ENCODE measurements at regions not wholly inside any gene's neighbourhood (a gene's known extent, or its start where the extent isn't known, plus 50 kb on each side); places are given as distances from the start of the nearest gene placed in this dataset.
"Not testable (repeated sequence)": the region's sequence is repeated elsewhere in the genome, so short reads cannot be mapped to it uniquely, and the experiment has no call there.

DNA sequence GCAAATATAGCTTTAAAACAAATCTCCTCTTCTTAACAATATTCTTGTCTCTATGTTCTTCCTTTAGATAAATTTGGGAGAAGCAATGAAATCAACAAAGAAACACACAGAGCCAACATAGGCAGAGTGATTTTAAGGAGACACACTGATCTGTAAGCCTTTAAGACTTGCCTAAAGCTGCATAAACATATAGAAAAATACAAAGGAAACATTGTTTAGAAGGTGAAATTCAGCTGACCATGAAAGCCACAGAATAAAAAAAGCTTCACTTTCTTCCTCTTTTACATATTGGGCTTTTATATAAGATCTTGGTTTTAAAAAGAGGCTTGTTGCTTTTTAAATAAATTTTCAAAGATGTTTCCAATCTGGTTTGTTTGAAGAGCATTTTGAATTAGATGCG, 1277.5 kb downstream of the EFNA5 start:
- in situ Hi-C loops (cut with MboI; ENCODE audit: low sequenced_read_pairs in 4 of 4): no loop called here
- ATAC-seq: no peak
- TF ChIP-seq, protein P1, sequence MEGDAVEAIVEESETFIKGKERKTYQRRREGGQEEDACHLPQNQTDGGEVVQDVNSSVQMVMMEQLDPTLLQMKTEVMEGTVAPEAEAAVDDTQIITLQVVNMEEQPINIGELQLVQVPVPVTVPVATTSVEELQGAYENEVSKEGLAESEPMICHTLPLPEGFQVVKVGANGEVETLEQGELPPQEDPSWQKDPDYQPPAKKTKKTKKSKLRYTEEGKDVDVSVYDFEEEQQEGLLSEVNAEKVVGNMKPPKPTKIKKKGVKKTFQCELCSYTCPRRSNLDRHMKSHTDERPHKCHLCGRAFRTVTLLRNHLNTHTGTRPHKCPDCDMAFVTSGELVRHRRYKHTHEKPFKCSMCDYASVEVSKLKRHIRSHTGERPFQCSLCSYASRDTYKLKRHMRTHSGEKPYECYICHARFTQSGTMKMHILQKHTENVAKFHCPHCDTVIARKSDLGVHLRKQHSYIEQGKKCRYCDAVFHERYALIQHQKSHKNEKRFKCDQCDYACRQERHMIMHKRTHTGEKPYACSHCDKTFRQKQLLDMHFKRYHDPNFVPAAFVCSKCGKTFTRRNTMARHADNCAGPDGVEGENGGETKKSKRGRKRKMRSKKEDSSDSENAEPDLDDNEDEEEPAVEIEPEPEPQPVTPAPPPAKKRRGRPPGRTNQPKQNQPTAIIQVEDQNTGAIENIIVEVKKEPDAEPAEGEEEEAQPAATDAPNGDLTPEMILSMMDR (IDR thresholded peaks at IDR 0.05 in 4 of 5, conservative IDR thresholded peaks at IDR 0.05 in 1 of 5): no peak
- TF ChIP-seq POLR2A (IDR thresholded peaks at IDR 0.05): no peak

DNA sequence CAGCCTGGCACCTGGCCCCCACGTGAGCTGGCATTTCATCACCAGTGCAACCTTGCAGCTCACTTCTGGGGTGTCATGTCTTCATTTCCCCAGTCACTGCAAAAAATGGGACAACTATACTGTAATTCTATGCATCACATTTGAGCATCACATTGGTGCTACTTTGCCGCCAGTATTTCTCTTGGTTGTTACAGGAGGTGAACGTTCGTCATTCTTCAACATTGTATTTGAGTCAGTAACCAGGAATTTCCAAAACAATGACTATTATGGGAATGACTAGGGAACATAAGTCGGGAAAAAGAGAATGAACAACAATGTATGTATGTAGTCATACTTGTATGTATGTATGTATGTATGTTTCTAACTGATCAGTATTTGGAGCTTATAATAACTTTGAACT, 1278.0 kb downstream of the EFNA5 start:
- Histone ChIP-seq H3K36me3 (no peaks in the 10 kb centered on the region), H3K9me3 (no peaks in the 10 kb centered on the region), H3K4me1 (no peaks in the 10 kb centered on the region), H3K4me3 (no peak overlapping the region), H3K27me3 (no peaks in the 10 kb centered on the region), H3K27ac (no peak overlapping the region)
- TF ChIP-seq POLR2A (IDR thresholded peaks at IDR 0.05): no peak
- TF ChIP-seq, protein P1 (IDR thresholded peaks at IDR 0.05 in 4 of 5, conservative IDR thresholded peaks at IDR 0.05 in 1 of 5): no peak
- in situ Hi-C loops (cut with MboI; ENCODE audit: low sequenced_read_pairs in 4 of 4) (no loop called here), intact Hi-C loops (cut with DNase I; ENCODE audit: low total_unique reads) (no loop called here)
- DNase-seq (no peak), ATAC-seq (no peak)

More for the DNA sequence above, 1277.5 kb downstream of the EFNA5 start:
- Histone ChIP-seq H3K27me3 (no peaks in the 10 kb centered on the region), H3K9me3 (no peaks in the 10 kb centered on the region), H3K27ac (no peak overlapping the region), H3K36me3 (no peaks in the 10 kb centered on the region), H3K4me3 (no peak overlapping the region), H3K4me1 (no peaks in the 10 kb centered on the region)
- no peak for DNase-seq
- intact Hi-C loops (cut with DNase I; ENCODE audit: low total_unique reads): no loop called here

DNA sequence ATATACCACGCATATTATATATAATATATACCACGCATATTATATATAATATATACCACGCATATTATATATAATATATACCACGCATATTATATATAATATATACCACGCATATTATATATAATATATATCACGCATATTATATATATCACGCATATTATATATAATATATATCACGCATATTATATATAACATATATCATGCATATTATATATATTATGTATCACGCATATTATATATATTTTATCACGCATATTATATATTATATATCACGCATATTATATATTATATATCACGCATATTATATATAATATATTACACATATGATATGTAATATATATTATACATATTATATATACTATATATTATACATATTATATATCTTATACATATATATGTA, 1283.0 kb downstream of the EFNA5 start:
- H3K4me1 ChIP-seq; H3K9me3 ChIP-seq; in situ Hi-C loops (cut with MboI; ENCODE audit: low sequenced_read_pairs in 4 of 4); intact Hi-C loops (cut with DNase I; ENCODE audit: low total_unique reads); H3K27ac ChIP-seq; ATAC-seq; H3K4me3 ChIP-seq; H3K27me3 ChIP-seq; H3K36me3 ChIP-seq; DNase-seq: not testable (repeated sequence)

DNA sequence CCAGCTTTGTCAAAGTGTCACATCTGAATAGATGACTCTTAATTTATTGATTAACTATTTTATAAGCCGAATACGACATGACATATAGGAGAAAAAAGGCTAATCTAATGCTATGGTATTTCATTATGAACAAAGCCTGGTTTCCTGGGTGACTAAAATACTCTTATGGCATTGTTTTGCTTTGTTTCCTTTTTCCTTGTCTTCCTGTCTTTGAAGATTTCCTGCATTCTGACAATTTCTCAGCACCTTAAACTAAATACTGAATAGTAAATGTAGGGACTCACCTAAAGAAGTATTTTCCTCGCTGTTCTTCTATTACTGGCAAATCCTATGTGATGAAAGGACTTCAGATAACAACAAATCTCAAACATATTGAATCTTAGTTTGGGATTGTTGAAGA, 1284.5 kb downstream of the EFNA5 start:
- in situ Hi-C loops (cut with MboI; ENCODE audit: low sequenced_read_pairs in 4 of 4): no loop called here
- no peak for DNase-seq
- no peak for TF ChIP-seq POLR2A (IDR thresholded peaks at IDR 0.05)
- TF ChIP-seq, protein P1 (IDR thresholded peaks at IDR 0.05 in 4 of 5, conservative IDR thresholded peaks at IDR 0.05 in 1 of 5): no peak
- Histone ChIP-seq H3K4me1 (no peaks in the 10 kb centered on the region), H3K36me3 (no peaks in the 10 kb centered on the region), H3K27ac (no peak overlapping the region), H3K9me3 (no peaks in the 10 kb centered on the region), H3K27me3 (no peaks in the 10 kb centered on the region), H3K4me3 (no peak overlapping the region)
- ATAC-seq: no peak
- intact Hi-C loops (cut with DNase I; ENCODE audit: low total_unique reads): no loop called here

DNA sequence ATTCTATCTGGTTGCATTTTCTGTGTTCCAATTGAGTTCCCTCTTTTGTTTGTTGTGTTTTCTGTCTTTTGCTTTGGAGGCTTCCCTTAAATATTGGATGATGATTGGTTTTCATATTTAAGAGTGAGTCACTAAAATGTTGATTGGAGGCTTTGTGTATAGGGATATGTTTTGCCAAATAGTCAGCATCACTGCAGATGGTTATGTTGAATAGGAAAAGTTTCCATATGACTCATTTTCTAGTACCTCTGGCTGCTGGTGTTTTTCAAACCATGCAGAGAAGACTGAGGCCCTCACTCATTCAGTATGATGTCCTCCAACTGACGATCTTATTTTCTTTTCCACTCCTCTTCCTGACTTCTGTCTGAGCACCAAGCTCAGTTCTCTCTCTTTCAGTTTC, 1290.0 kb downstream of the EFNA5 start:
- no peaks in the 10 kb centered on the region for H3K9me3 ChIP-seq
- no peaks in the 10 kb centered on the region for H3K36me3 ChIP-seq
- no peaks in the 10 kb centered on the region for H3K4me1 ChIP-seq
- intact Hi-C loops (cut with DNase I; ENCODE audit: low total_unique reads): no loop called here
- H3K4me3 ChIP-seq: no peak overlapping the region
- TF ChIP-seq, protein P1 (IDR thresholded peaks at IDR 0.05 in 4 of 5, conservative IDR thresholded peaks at IDR 0.05 in 1 of 5): no peak
- no peak for TF ChIP-seq POLR2A (IDR thresholded peaks at IDR 0.05)
- ATAC-seq (no peak), DNase-seq (no peak)
- in situ Hi-C loops (cut with MboI; ENCODE audit: low sequenced_read_pairs in 4 of 4): no loop called here
- H3K27ac ChIP-seq: no peak overlapping the region
- H3K27me3 ChIP-seq: no peaks in the 10 kb centered on the region
